HT1080 (cell line): ENCODE measurements at regions not wholly inside any gene's neighbourhood (a gene's known extent, or its start where the extent isn't known, plus 50 kb on each side); places are given as distances from the start of the nearest gene placed in this dataset.

Experiments
- DNase-seq: peaks from one replicate; pipeline ENCODE4 v3.0.0-alpha.2; 2015; ENCODE audit warnings: low read depth

GRCh38 chr6:43856005-43856765 is 86.2 kb downstream of the VEGFA start:
- peak; percentile 34 for DNase-seq

GRCh38 chr6:43855247-43855646 is 85.2 kb downstream of the VEGFA start:
- DNase-seq: no peak

GRCh38 chr6:43853066-43853650 is 83.1 kb downstream of the VEGFA start:
- no peak for DNase-seq

GRCh38 chr6:43852350-43852864 is 82.4 kb downstream of the VEGFA start:
- DNase-seq: no peak

- DNase-seq: peak; percentile 3
Measured at GRCh38 chr6:43851204-43851865, 81.3 kb downstream of the VEGFA start.

- no peak for DNase-seq
Measured at GRCh38 chr6:43850314-43851203, 80.5 kb downstream of the VEGFA start.

- no peak for DNase-seq
Measured at GRCh38 chr6:43849844-43850243, 79.8 kb downstream of the VEGFA start.

GRCh38 chr6:43848671-43849391 is 78.8 kb downstream of the VEGFA start:
- DNase-seq: no peak

GRCh38 chr6:43847741-43848630 is 78.0 kb downstream of the VEGFA start:
- no peak for DNase-seq

- peak; percentile 38 for DNase-seq
Measured at GRCh38 chr6:43846556-43846955, 76.5 kb downstream of the VEGFA start.

GRCh38 chr6:43845646-43846045 is 75.6 kb downstream of the VEGFA start:
- DNase-seq: no peak

GRCh38 chr6:43843669-43844171 is 73.7 kb downstream of the VEGFA start:
- DNase-seq: no peak

- no peak for DNase-seq
Measured at GRCh38 chr6:43843097-43843645, 73.2 kb downstream of the VEGFA start.

- peak; percentile 45 for DNase-seq
Measured at GRCh38 chr6:43842231-43842794, 72.3 kb downstream of the VEGFA start.

- no peak for DNase-seq
Measured at GRCh38 chr6:43840490-43841218, 70.6 kb downstream of the VEGFA start.

- peak; percentile 34 for DNase-seq
Measured at GRCh38 chr6:43838276-43839036, 68.4 kb downstream of the VEGFA start.

GRCh38 chr6:43837507-43837906 is 67.5 kb downstream of the VEGFA start:
- DNase-seq: no peak
